GM23248 (cell line): ENCODE measurements at regions not wholly inside any gene's neighbourhood (a gene's known extent, or its start where the extent isn't known, plus 50 kb on each side); places are given as distances from the start of the nearest gene placed in this dataset.

Experiments
- DNase-seq: peaks from one replicate; pipeline ENCODE4 v3.0.0-alpha.2; 2015
- H2AFZ ChIP-seq: fragments of 200-600 bp; sonication (generic); 2 replicates; pipeline ENCODE4 v1.6.1; 2016; ENCODE audit warnings: antibody characterized with exemption
- H3F3A ChIP-seq: fragments of 200-600 bp; sonication (generic); 2 replicates; pipeline ENCODE4 v1.6.1; 2016; ENCODE audit warnings: mild to moderate bottlenecking, antibody characterized with exemption, mixed run types; ENCODE audit not compliant: insufficient read depth
- H3K27ac ChIP-seq: fragments of 200-600 bp; sonication (generic); 2 replicates; pipeline ENCODE4 v1.5.1; 2016; ENCODE audit warnings: mild to moderate bottlenecking
- H3K27me3 ChIP-seq: fragments of 200-600 bp; sonication (generic); replicated peaks from 2 replicates; pipeline ENCODE4 v1.6.1; 2016; ENCODE audit warnings: mild to moderate bottlenecking; ENCODE audit not compliant: insufficient read depth
- H3K36me3 ChIP-seq: fragments of 200-600 bp; sonication (generic); 2 replicates; pipeline ENCODE4 v1.6.1; 2016; ENCODE audit warnings: low read depth, mild to moderate bottlenecking
- H3K4me1 ChIP-seq: fragments of 200-600 bp; sonication (generic); 2 replicates; pipeline ENCODE4 v1.6.1; 2016; ENCODE audit warnings: mild to moderate bottlenecking; ENCODE audit not compliant: insufficient read depth
- H3K4me2 ChIP-seq: fragments of 200-600 bp; sonication (generic); one replicate; pipeline ENCODE4 v1.6.1; 2016; ENCODE audit warnings: mild to moderate bottlenecking; ENCODE audit not compliant: unreplicated experiment
- H3K4me3 ChIP-seq: fragments of 200-600 bp; sonication (generic); 2 replicates; pipeline ENCODE4 v1.5.1; 2016; ENCODE audit warnings: mild to moderate bottlenecking
- H3K79me2 ChIP-seq: fragments of 200-600 bp; sonication (generic); 2 replicates; pipeline ENCODE4 v1.6.1; 2016; ENCODE audit warnings: mild to moderate bottlenecking; ENCODE audit not compliant: insufficient read depth
- H3K9ac ChIP-seq: fragments of 200-600 bp; sonication (generic); 2 replicates; pipeline ENCODE4 v1.6.1; 2016; ENCODE audit warnings: mild to moderate bottlenecking
- H3K9me2 ChIP-seq: fragments of 200-600 bp; sonication (generic); 2 replicates; pipeline ENCODE4 v1.6.1; 2016; ENCODE audit warnings: mixed run types, mild to moderate bottlenecking, moderate library complexity; ENCODE audit not compliant: insufficient read depth
- H3K9me3 ChIP-seq: fragments of 200-600 bp; sonication (generic); one replicate; pipeline ENCODE4 v1.6.1; 2017; ENCODE audit warnings: low read depth
- H4K20me1 ChIP-seq: fragments of 200-600 bp; sonication (generic); 2 replicates; pipeline ENCODE4 v1.6.0; 2016; ENCODE audit not compliant: insufficient read depth
- EZH2 ChIP-seq: fragments of 200-600 bp; sonication (generic); IDR thresholded peaks from 2 replicates; pipeline ENCODE4 v1.6.1; 2018; ENCODE audit warnings: antibody characterized with exemption, mild to moderate bottlenecking; ENCODE audit not compliant: insufficient read depth, poor library complexity, severe bottlenecking
- EZH2phosphoT487 ChIP-seq: fragments of 200-600 bp; sonication (generic); IDR thresholded peaks from 2 replicates; pipeline ENCODE4 v1.6.1; 2018; ENCODE audit warnings: antibody characterized with exemption, moderate library complexity, mild to moderate bottlenecking, low read depth; ENCODE audit not compliant: insufficient read depth
- WGBS, 2 experiments: methylation state at CpG; one replicate each; pipeline ENCODE4 v1.1.6; 2015 to 2017; ENCODE audit warnings: low lambda C conversion rate in 2 of 2, low coverage in 1 of 2; ENCODE audit errors: missing lambda C conversion rate in 2 of 2; 5-methylcytosine and 5-hydroxymethylcytosine counted together
- in situ Hi-C: fragments of 300-500 bp; cut with MboI; formaldehyde crosslinking; loops from 2 replicates; pipeline ENCODE4 v1.15.0; 2020

GRCh38 chr11:82233201-82233600, 500.5 kb downstream of the FAM181B start:
- no peaks in the 10 kb centered on the region for H3K79me2 ChIP-seq
- no peak overlapping the region for H2AFZ ChIP-seq
- in situ Hi-C loops = no loop called here
- H4K20me1 ChIP-seq = no peaks in the 10 kb centered on the region
- WGBS, 2 experiments = 37 to 50% methylated on average over 1 of the region's 1 CpG
- DNase-seq = peak; percentile 18
- no peaks in the 10 kb centered on the region for H3K9me2 ChIP-seq
- no peak overlapping the region for H3K4me3 ChIP-seq
- TF ChIP-seq EZH2 = no peak
- TF ChIP-seq EZH2phosphoT487 = no peak
- H3K27ac ChIP-seq = no peak overlapping the region
- H3K9me3 ChIP-seq = no peaks in the 10 kb centered on the region
- H3K4me2 ChIP-seq = no peak overlapping the region
- H3K27me3 ChIP-seq = no peaks in the 10 kb centered on the region
- no peaks in the 10 kb centered on the region for H3F3A ChIP-seq
- H3K36me3 ChIP-seq = no peaks in the 10 kb centered on the region
- no peak overlapping the region for H3K9ac ChIP-seq
- no peaks in the 10 kb centered on the region for H3K4me1 ChIP-seq

DNA sequence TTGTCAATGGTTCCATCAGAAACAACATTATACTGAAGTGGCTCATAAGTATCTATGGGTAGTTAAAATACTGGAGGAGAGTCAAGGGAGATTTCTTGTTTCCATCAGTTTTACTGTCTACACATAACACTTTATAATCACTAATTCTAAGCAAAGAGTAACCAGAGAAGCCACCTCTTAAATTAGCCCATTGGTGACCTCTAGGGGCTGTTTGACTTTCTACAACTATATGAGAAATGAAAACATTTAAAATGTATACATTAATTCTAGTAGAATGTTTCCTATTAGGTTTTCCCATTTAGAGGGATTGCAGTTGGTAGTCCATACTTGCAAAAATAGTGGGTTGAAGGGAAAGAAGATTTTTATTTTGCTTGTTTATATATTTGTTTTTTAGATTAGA, 504.3 kb downstream of the FAM181B start:
- H3F3A ChIP-seq = no peaks in the 10 kb centered on the region
- no peak overlapping the region for H3K4me3 ChIP-seq
- no peaks in the 10 kb centered on the region for H3K27me3 ChIP-seq
- no peak overlapping the region for H3K9ac ChIP-seq
- peak; percentile 50 for DNase-seq
- H3K4me2 ChIP-seq = no peak overlapping the region
- H3K4me1 ChIP-seq = no peaks in the 10 kb centered on the region
- no peak overlapping the region for H3K27ac ChIP-seq
- H3K9me2 ChIP-seq = no peaks in the 10 kb centered on the region
- H3K36me3 ChIP-seq = no peaks in the 10 kb centered on the region
- TF ChIP-seq EZH2phosphoT487 (no peak), EZH2 (no peak)
- H3K9me3 ChIP-seq = no peaks in the 10 kb centered on the region
- H3K79me2 ChIP-seq = no peaks in the 10 kb centered on the region
- in situ Hi-C loops = no loop called here
- no peak overlapping the region for H2AFZ ChIP-seq
- no peaks in the 10 kb centered on the region for H4K20me1 ChIP-seq

DNA sequence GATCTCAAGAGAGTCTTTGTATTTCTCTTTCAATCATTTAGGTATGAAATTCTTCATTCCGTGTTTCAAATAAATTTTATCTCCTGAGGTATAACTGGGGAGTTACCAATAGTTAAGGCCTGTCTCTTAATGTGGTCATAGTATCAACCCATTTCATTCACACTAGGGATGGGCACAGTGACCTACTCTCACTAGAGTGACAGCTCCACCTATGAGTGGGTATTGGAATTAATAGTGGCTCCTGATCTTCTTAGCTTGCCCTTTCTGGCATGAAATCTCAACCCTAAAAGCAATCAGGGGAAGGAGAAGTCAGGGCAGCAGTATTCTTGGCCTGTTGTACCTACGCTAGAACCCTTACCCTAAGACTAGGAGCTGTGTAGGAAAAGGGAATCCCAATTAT, 507.7 kb downstream of the FAM181B start:
- in situ Hi-C loops = no loop called here
- DNase-seq = no peak
- H3K9me3 ChIP-seq = no peaks in the 10 kb centered on the region
- no peaks in the 10 kb centered on the region for H3K4me1 ChIP-seq
- no peaks in the 10 kb centered on the region for H3K27me3 ChIP-seq
- no peak overlapping the region for H3K27ac ChIP-seq
- H3K4me2 ChIP-seq = no peak overlapping the region
- no peak overlapping the region for H3K4me3 ChIP-seq
- H3K36me3 ChIP-seq = no peaks in the 10 kb centered on the region
- no peaks in the 10 kb centered on the region for H3F3A ChIP-seq
- no peaks in the 10 kb centered on the region for H3K9me2 ChIP-seq
- no peaks in the 10 kb centered on the region for H3K79me2 ChIP-seq
- no peak overlapping the region for H3K9ac ChIP-seq
- no peak for TF ChIP-seq EZH2phosphoT487
- 15 to 21% methylated on average over 2 of the region's 2 CpGs for WGBS, 2 experiments
- H4K20me1 ChIP-seq = no peaks in the 10 kb centered on the region
- no peak overlapping the region for H2AFZ ChIP-seq

DNA sequence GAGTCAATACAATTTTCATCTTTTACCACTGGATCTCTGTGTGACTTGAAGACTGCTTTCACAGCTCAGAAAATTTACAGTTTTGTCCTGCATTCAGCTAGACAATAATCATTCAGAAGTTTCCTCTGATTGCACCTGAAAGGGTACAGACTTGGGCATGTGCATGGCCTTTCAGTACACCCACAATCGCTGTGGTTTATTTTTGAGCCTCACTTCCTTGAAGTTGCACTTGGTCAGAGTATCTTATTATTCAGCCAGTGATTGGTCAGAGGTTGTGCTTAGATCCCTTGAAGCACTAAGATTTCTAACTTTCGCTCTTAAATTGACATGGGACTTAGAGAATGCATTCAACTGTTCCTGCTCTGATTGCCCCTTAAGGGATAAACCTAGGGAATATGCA, 508.2 kb downstream of the FAM181B start:
- no peaks in the 10 kb centered on the region for H4K20me1 ChIP-seq
- no peak overlapping the region for H3K27ac ChIP-seq
- no peaks in the 10 kb centered on the region for H3K79me2 ChIP-seq
- in situ Hi-C loops = no loop called here
- no peaks in the 10 kb centered on the region for H3K36me3 ChIP-seq
- no peaks in the 10 kb centered on the region for H3K27me3 ChIP-seq
- no peak overlapping the region for H2AFZ ChIP-seq
- H3K9me2 ChIP-seq = no peaks in the 10 kb centered on the region
- TF ChIP-seq EZH2 (no peak), EZH2phosphoT487 (no peak)
- no peak for DNase-seq
- no peak overlapping the region for H3K9ac ChIP-seq
- WGBS, 2 experiments = 22 to 23% methylated on average over 2 of the region's 2 CpGs
- no peak overlapping the region for H3K4me2 ChIP-seq
- H3K4me1 ChIP-seq = no peaks in the 10 kb centered on the region
- no peaks in the 10 kb centered on the region for H3K9me3 ChIP-seq
- H3F3A ChIP-seq = no peaks in the 10 kb centered on the region
- H3K4me3 ChIP-seq = no peak overlapping the region

DNA sequence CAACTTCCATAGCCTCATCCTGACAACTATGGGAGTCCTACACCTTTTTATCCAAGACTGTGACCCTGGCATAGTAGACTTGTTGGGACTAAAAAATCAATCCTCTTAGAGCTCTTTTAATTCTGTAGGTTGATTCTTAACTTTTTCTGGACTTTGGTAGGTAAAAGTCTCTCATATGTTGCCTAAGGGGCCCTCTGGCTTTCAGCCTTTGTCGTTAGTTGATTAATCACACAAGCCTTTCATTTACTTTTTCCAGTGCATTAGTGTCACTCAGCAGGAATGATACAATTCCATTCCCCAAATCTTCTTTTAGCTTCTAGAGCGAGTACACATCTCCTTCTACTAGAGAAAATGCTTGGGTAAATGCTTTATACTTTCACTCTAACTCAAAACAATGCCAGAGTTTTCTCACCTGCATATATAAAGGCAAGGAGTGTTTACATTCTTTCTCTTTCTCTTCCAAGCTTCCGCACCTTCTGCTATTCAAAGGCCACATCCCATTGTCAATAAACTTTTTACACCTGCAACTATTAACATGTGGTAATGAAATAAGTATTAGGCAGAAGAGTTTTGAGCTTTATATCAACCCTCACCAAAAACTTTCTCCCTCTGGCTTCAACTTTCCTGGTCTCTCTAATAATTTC, 516.6 kb downstream of the FAM181B start:
- H3K79me2 ChIP-seq = no peaks in the 10 kb centered on the region
- no peaks in the 10 kb centered on the region for H3K27me3 ChIP-seq
- 8 to 10% methylated on average over 3 of the region's 3 CpGs for WGBS, 2 experiments
- no peaks in the 10 kb centered on the region for H4K20me1 ChIP-seq
- in situ Hi-C loops = no loop called here
- no peak for DNase-seq
- TF ChIP-seq EZH2phosphoT487 (no peak), EZH2 (no peak)
- no peak overlapping the region for H3K4me2 ChIP-seq
- H3K9me2 ChIP-seq = no peaks in the 10 kb centered on the region
- no peaks in the 10 kb centered on the region for H3K4me1 ChIP-seq
- no peaks in the 10 kb centered on the region for H3K36me3 ChIP-seq
- no peaks in the 10 kb centered on the region for H3K9me3 ChIP-seq
- no peak overlapping the region for H2AFZ ChIP-seq
- H3F3A ChIP-seq = no peaks in the 10 kb centered on the region
- no peak overlapping the region for H3K4me3 ChIP-seq
- no peak overlapping the region for H3K9ac ChIP-seq
- no peak overlapping the region for H3K27ac ChIP-seq
